Activated CD4-positive, alpha-beta T cell treated with anti-CD3 and anti-CD28 coated beads, Interleukin-2, amount 10 ng/mL, durations not matched to agents 7 days and 5 days (primary cell): ENCODE measurements at regions not wholly inside any gene's neighbourhood (a gene's known extent, or its start where the extent isn't known, plus 50 kb on each side); places are given as distances from the start of the nearest gene placed in this dataset.
"Not testable (repeated sequence)": the region's sequence is repeated elsewhere in the genome, so short reads cannot be mapped to it uniquely, and the experiment has no call there.

ENCODE experiments used
- CTCF ChIA-PET: fragments of 350-600 bp; sonication (Branson Sonifier 250); formaldehyde crosslinking; loops from one replicate; lab custom pipeline; 2021; ENCODE audit warnings: antibody characterized with exemption; lab: Charles Lee
- POLR2A ChIA-PET: fragments of 350-600 bp; sonication (Branson Sonifier 250); formaldehyde crosslinking; loops from one replicate; lab custom pipeline; 2021; ENCODE audit warnings: antibody characterized with exemption; lab: Charles Lee
- DNase-seq: peaks from one replicate; pipeline ENCODE4 v3.0.0-alpha.2; 2020
- H3K27ac Mint-ChIP-seq: one replicate; pipeline ENCODE4 v1.8.0; 2021; ENCODE audit warnings: mild to moderate bottlenecking, moderate library complexity, mixed read lengths
- H3K27me3 Mint-ChIP-seq: one replicate; pipeline ENCODE4 v1.8.0; 2021; ENCODE audit warnings: mixed read lengths
- H3K36me3 Mint-ChIP-seq: one replicate; pipeline ENCODE4 v1.8.0; 2021; ENCODE audit warnings: low read depth, mixed read lengths
- H3K4me1 Mint-ChIP-seq: one replicate; pipeline ENCODE4 v1.8.0; 2021; ENCODE audit warnings: mixed read lengths
- H3K4me3 Mint-ChIP-seq: one replicate; pipeline ENCODE4 v1.8.0; 2021; ENCODE audit warnings: mild to moderate bottlenecking, moderate library complexity, mixed read lengths
- H3K9me3 Mint-ChIP-seq: one replicate; pipeline ENCODE4 v1.8.0; 2021; ENCODE audit warnings: mixed read lengths

DNA sequence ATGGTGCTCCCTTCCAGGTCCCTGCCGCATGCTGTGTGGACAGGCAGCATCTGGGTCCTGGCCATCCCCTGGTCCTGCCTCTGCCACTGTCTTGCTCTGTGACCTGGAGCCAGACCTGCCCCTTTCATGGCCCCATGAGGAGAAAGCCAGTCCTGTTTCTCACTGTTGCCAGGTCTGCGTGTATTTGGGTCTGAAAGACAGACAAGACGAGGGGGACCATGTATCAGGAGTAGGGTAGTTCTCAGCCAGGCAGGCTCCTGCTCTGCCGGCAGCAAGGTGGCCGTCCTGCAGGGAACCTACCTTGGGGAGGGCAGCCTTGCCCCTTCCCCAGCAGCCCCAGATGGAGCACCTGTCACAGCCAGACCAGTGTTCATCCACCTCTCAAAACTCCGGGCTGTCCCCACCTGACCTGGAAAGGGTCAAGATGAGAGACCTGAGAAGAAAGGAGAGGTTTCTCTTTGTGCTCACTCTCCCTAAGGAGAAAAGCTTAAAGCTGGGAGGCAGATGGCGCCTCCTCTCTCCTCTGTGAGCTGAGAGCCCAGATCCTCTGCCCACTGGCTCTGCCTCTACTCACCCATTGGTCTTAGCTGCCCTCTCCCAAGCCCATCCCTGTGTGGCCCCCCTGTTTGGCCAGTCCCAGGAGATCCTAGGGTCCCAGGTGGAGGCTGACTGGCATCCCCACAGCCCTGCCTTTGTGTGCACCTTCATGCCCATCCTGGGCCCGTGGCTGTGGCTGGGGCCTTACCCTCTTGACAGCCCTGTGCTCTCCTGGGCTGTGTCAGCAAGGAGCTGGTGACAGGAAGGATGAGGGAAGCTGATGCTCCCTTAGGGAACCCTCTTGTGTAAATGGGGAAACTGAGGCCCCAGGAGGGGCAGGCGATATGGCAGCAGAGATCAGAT is 116.1 kb upstream of the PCBD1 start:
- no peaks in the 10 kb centered on the region for H3K4me1 Mint-ChIP-seq
- no peaks in the 10 kb centered on the region for H3K36me3 Mint-ChIP-seq
- POLR2A ChIA-PET, result no interaction called here
- H3K27me3 Mint-ChIP-seq, result peaks cover 3% of the 10 kb centered on the region
- H3K27ac Mint-ChIP-seq, result no peak overlapping the region
- no peak for DNase-seq
- H3K9me3 Mint-ChIP-seq, result no peaks in the 10 kb centered on the region
- CTCF ChIA-PET, result no interaction called here
- H3K4me3 Mint-ChIP-seq, result no peak overlapping the region

GRCh38 chr10:71005337-71006305 is 117.3 kb upstream of the PCBD1 start:
- no peak overlapping the region for H3K4me3 Mint-ChIP-seq
- no peaks in the 10 kb centered on the region for H3K4me1 Mint-ChIP-seq
- ChIA-PET POLR2A (no interaction called here), CTCF (no interaction called here)
- peaks cover 2% of the 10 kb centered on the region for H3K27me3 Mint-ChIP-seq
- no peaks in the 10 kb centered on the region for H3K9me3 Mint-ChIP-seq
- no peak overlapping the region for H3K27ac Mint-ChIP-seq
- no peak for DNase-seq
- H3K36me3 Mint-ChIP-seq, result no peaks in the 10 kb centered on the region

DNA sequence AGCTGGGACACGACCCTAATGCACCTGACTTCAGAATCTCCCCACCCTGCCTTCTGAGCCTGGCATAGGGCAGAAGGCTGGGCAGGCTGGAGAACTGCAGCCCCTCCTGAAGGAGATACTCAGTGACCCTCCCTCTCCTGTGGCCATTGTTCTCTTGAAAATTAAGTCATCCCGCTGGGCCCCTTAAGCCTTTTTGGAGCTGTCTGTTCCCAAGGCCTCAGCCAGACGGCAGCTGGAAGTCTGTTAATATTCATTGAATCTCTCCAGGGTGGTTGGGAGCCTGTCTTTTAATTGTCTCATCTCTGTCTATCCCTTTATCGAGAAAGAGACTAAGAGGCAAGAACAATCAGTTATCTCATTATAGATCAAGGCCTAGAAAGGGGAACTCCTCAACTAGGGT is 118.1 kb upstream of the PCBD1 start:
- Mint-ChIP-seq H3K4me1 (no peaks in the 10 kb centered on the region), H3K9me3 (no peaks in the 10 kb centered on the region), H3K27ac (no peak overlapping the region), H3K4me3 (no peak overlapping the region), H3K36me3 (no peaks in the 10 kb centered on the region), H3K27me3 (no peaks in the 10 kb centered on the region)
- CTCF ChIA-PET, result no interaction called here
- POLR2A ChIA-PET, result no interaction called here
- no peak for DNase-seq

- ChIA-PET POLR2A (no interaction called here), CTCF (no interaction called here)
- H3K4me3 Mint-ChIP-seq, result no peak overlapping the region
- no peak overlapping the region for H3K27ac Mint-ChIP-seq
- no peak for DNase-seq
- H3K27me3 Mint-ChIP-seq, result no peaks in the 10 kb centered on the region
- H3K36me3 Mint-ChIP-seq, result no peaks in the 10 kb centered on the region
- no peaks in the 10 kb centered on the region for H3K4me1 Mint-ChIP-seq
- no peaks in the 10 kb centered on the region for H3K9me3 Mint-ChIP-seq
Measured at GRCh38 chr10:71007516-71007915, 119.2 kb upstream of the PCBD1 start.

GRCh38 chr10:71008150-71008549 is 119.8 kb upstream of the PCBD1 start:
- H3K27ac Mint-ChIP-seq, result no peak overlapping the region
- no peaks in the 10 kb centered on the region for H3K4me1 Mint-ChIP-seq
- ChIA-PET POLR2A (no interaction called here), CTCF (no interaction called here)
- H3K9me3 Mint-ChIP-seq, result no peaks in the 10 kb centered on the region
- H3K27me3 Mint-ChIP-seq, result no peaks in the 10 kb centered on the region
- DNase-seq, result no peak
- no peaks in the 10 kb centered on the region for H3K36me3 Mint-ChIP-seq
- no peak overlapping the region for H3K4me3 Mint-ChIP-seq

DNA sequence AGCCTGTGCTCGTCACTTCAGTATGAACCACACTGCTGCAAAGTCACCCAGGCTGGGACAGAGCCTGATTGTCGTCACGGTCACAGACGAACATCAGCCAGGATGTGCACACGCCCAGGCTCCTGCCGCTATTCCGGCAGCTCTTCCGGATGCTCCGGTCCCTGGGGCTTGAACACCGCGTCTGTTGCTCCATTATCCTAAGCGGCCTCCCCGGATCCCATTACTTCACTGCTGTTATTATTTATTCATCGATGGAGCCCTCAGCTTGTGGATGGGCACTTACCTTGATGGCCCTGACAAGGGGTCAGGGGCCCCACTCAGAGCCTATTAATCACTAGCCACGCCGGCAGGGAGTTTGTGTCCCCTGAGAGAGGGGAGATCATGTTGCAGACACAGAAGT is 120.8 kb upstream of the PCBD1 start:
- peak overlapping the region; percentile 25 for H3K27ac Mint-ChIP-seq
- no peak overlapping the region for H3K4me3 Mint-ChIP-seq
- H3K4me1 Mint-ChIP-seq, result no peaks in the 10 kb centered on the region
- ChIA-PET CTCF (no interaction called here), POLR2A (no interaction called here)
- no peaks in the 10 kb centered on the region for H3K27me3 Mint-ChIP-seq
- no peaks in the 10 kb centered on the region for H3K9me3 Mint-ChIP-seq
- DNase-seq, result no peak
- H3K36me3 Mint-ChIP-seq, result no peaks in the 10 kb centered on the region

- ChIA-PET CTCF (no interaction called here), POLR2A (no interaction called here)
- Mint-ChIP-seq H3K4me1 (peaks cover 5% of the 10 kb centered on the region), H3K27ac (no peak overlapping the region), H3K27me3 (no peaks in the 10 kb centered on the region), H3K9me3 (no peaks in the 10 kb centered on the region), H3K4me3 (no peak overlapping the region), H3K36me3 (no peaks in the 10 kb centered on the region)
- DNase-seq, result no peak
Measured at GRCh38 chr10:71010730-71011129, 122.4 kb upstream of the PCBD1 start.

GRCh38 chr10:71011141-71011540 is 122.8 kb upstream of the PCBD1 start:
- peaks cover 5% of the 10 kb centered on the region for H3K4me1 Mint-ChIP-seq
- H3K27me3 Mint-ChIP-seq, result no peaks in the 10 kb centered on the region
- no peak overlapping the region for H3K27ac Mint-ChIP-seq
- ChIA-PET CTCF (no interaction called here), POLR2A (no interaction called here)
- DNase-seq, result no peak
- H3K36me3 Mint-ChIP-seq, result no peaks in the 10 kb centered on the region
- no peak overlapping the region for H3K4me3 Mint-ChIP-seq
- no peaks in the 10 kb centered on the region for H3K9me3 Mint-ChIP-seq

- Mint-ChIP-seq H3K27ac (no peak overlapping the region), H3K27me3 (no peaks in the 10 kb centered on the region), H3K36me3 (no peaks in the 10 kb centered on the region), H3K9me3 (no peaks in the 10 kb centered on the region), H3K4me1 (peaks cover 5% of the 10 kb centered on the region), H3K4me3 (no peak overlapping the region)
- CTCF ChIA-PET, result interaction anchor here (0.6 kb wide), 1 partner anchor 658 kb away, joined by 3 read pairs; no protein-coding TSS in a partner anchor
- POLR2A ChIA-PET, result interaction anchor here (0.6 kb wide), 1 partner anchor 224 kb away, joined by 3 read pairs; no protein-coding TSS in a partner anchor
- DNase-seq, result no peak
Measured at GRCh38 chr10:71014021-71014805, 125.8 kb upstream of the PCBD1 start.

DNA sequence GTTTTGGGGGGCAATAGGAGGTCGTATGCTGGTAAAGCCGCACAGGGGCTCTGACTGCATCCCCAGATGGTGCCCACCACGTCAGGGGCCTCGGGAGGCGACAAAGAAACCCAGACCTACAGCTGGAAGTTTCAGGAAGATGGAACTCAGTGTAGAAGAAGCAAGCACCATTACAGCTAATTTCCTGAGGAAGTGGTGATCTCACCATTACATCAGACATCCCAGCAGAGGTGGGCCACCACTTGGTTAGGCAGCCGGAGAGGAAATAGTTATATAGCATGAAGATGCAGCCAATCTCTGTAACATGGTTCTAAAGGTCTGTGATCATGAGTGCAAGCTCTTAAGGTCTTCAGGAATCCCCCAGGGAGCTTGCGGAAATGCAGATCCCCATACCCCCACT is 127.3 kb upstream of the PCBD1 start:
- no peaks in the 10 kb centered on the region for H3K27me3 Mint-ChIP-seq
- no peak overlapping the region for H3K4me3 Mint-ChIP-seq
- ChIA-PET CTCF (no interaction called here), POLR2A (interaction anchor here (0.7 kb wide), 1 partner anchor 229 kb away, joined by 3 read pairs; no protein-coding TSS in a partner anchor)
- H3K27ac Mint-ChIP-seq, result no peak overlapping the region
- H3K4me1 Mint-ChIP-seq, result peaks cover 5% of the 10 kb centered on the region
- DNase-seq, result no peak
- H3K36me3 Mint-ChIP-seq, result no peaks in the 10 kb centered on the region
- H3K9me3 Mint-ChIP-seq, result no peaks in the 10 kb centered on the region

GRCh38 chr10:71020061-71020460 is 131.7 kb upstream of the PCBD1 start:
- H3K27ac Mint-ChIP-seq, CTCF ChIA-PET, H3K36me3 Mint-ChIP-seq, DNase-seq, H3K9me3 Mint-ChIP-seq, POLR2A ChIA-PET, H3K27me3 Mint-ChIP-seq, H3K4me1 Mint-ChIP-seq, H3K4me3 Mint-ChIP-seq: not testable (repeated sequence)

GRCh38 chr10:71021402-71021801 is 133.0 kb upstream of the PCBD1 start:
- POLR2A ChIA-PET, result no interaction called here
- no peak for DNase-seq
- CTCF ChIA-PET, result no interaction called here
- Mint-ChIP-seq H3K4me1 (no peaks in the 10 kb centered on the region), H3K36me3 (no peaks in the 10 kb centered on the region), H3K27me3 (peaks cover 5% of the 10 kb centered on the region), H3K27ac (no peak overlapping the region), H3K4me3 (no peak overlapping the region), H3K9me3 (no peaks in the 10 kb centered on the region)
